GM18499 (cell line): ENCODE measurements at regions not wholly inside any gene's neighbourhood (a gene's known extent, or its start where the extent isn't known, plus 50 kb on each side); places are given as distances from the start of the nearest gene placed in this dataset.

Experiments used
- ATAC-seq: cut with Tn5 transposase; IDR thresholded peaks from one replicate; pipeline ENCODE4 v1.9.1; 2021; ENCODE audit warnings: moderate number of reproducible peaks; ENCODE audit not compliant: insufficient read depth, unreplicated experiment

DNA sequence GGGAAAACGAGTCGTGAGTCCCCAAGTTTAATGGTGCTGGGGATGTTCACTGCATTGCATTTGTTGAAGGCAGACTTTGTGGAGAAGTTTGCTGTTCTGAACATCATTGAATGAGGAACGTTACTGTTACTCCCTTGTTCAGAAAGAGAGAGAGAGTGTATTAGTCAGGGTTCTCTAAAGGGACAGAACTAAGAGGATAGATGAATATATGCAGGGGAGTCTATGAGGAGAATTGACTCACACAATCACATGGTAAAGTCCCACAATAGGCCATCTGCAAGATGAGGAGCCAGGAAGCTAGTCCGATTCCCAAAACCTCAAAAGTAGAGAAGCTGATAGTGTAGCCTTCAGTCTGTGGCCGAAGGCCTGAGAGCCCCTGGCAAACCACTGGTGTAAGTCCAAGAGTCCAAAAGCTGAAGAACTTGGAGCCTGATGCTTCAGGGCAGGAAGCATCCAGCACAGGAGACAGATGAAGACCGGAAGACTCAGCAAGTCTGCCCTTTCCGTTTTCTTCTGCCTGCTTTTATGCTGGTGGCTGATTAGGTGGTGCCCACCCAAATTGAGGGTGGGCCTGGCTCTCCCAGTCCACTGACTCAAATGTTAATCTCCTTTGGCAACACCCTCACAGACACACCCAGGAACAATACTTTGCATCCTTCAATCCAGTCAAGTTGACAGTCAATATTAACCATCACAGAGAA is 223.5 kb upstream of the PCSK2 start:
- no peak for ATAC-seq

DNA sequence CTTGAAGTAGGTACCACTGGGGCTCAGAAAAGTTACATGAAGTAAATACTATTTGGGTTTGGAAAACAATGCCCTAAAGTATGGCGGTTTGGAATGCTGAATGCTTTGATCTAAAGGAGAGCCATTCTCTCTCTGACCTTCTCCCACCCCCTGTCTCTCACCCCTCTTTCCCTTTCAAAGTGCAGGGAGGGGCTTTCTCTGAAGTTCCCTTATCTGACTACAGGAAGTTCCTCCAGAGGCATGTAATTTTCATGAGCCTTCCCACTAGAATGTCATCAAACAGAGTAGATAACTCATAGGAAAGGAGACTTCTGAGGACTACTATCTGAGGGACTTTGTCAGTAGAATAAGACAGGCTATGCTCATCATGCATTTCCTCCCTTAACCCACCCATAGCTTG is 216.7 kb upstream of the PCSK2 start:
- ATAC-seq: no peak

DNA sequence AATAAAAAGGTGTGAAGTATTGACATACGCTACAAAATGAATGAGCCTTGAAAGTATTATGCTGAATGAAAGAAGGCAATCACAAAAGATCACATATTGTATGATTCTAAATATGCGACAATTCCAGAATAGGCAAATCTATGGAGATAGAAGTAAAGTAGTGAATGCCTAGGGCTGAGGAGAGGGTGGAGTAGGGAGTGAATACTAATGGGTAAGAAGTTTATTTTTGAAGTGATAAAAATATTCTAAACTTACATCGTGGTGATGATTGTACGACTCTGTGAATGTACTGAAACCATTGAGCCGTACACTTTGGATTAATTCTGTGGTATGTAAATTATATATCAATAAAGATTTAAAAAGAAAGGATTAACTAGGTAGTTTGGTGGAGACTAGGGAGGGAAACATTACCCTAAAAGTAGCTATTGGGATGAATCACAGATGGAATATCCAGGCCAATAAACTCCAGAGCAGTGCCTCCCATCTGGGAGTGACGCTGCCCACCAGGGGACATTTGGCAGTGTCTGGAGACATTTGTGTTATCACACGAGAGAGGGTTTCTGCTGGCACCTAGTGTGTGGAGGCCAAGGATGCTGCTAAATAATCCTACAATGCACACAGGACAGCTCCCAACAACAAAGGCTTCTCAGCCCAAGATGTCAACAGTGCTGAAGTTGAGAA is 214.2 kb upstream of the PCSK2 start:
- ATAC-seq: no peak

DNA sequence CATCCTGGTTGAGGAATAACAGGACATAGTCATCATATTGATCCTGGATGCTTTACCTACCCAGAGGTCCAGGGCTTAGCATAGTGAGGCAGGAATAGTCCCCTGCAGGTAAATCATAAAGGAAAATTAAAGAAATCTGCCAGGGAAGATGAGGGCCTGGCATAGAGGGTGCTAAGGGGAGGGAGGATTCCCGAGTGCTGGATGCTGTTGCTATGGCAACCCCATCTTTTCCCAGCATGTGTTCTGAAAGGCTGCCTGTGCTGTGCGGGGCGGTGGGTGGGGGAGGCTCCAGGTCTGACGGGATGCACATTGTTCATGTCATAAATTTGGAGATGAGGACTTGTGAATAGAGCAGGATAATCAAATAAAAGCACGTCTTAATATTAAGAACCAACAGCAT is 212.6 kb upstream of the PCSK2 start:
- no peak for ATAC-seq

DNA sequence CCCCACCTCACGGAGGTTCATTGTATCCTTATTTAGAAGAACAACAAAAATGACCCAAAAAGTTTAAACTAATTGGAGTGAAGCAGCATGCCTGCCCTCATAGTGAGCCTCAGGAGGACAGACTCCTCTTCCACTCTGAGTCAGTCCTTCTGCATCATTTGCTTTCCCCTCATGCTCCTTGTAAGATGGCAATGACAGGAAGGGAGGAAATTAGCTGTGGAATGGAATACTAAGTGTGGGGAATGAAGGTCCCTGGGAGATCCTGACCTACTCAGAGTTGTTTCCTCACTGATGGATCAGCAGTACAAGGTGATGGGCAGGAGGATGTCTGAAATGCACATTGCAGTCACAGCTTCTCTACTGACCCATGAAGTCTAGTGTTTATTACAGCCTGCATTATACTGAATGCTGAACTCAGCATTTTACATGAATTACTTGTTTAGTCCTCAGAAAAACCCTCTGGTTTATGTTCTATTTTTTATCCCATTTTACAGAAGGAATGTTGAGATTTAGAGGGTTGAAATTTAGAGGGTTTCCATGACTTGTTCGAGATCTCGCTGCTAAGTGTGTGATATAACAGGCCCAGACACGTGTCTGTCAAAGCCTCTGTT is 212.0 kb upstream of the PCSK2 start:
- ATAC-seq: no peak

DNA sequence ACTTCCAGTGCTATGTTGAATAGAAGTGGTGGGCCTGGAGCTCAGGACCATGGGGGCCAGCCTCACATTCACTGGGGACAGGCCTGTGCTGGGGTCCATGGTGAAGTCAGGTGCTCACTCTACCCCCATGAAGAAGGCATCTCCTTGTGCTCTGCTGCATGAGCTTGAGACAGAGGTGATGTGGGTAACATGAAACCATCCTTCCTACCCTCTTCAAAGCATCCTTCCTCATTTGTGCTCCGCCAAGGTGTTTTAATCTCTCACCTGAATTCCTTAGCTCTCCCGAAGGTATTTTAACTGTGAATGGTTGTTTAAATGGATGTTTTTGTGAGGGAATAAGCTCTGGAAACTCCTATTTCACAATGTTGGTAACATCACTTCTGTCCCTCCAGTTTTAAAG is 209.6 kb upstream of the PCSK2 start:
- no peak for ATAC-seq

DNA sequence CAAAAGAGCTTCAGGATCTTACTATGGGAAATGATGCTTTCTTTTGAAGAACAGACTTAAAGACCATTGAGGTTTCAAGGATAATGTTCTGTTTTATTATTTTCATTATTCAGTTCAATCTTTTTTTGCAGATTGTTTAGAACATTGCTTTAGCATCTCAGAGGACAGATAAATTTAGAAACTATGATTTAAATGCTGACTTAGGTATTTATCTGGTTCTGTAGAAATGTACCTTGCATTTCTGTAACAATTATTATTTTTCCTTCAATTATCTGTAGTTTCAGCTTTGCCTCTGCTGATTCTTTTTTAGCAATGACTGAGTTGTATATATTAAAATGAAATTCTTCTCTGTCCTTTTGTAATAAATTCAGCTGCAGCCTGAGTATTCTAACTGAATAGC is 205.4 kb upstream of the PCSK2 start:
- ATAC-seq: no peak

DNA sequence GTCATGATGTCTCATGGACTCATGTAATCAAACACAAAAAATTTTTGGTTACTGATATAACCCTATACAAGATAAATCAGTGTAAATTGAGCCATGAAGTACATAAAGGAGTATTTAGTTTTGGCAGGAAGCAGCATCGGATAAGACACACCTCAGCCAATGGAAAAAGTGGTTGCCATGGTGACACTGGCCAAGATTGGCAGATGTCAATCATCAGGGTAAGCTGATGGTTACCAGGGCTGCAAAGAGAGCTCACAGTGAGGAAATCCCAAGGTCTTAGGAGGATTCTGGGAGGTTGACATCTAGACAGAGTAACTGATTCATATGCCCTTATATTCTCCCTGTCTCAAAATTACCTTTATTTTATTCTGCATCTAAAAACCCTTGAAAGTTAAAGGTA is 203.8 kb upstream of the PCSK2 start:
- no peak for ATAC-seq

DNA sequence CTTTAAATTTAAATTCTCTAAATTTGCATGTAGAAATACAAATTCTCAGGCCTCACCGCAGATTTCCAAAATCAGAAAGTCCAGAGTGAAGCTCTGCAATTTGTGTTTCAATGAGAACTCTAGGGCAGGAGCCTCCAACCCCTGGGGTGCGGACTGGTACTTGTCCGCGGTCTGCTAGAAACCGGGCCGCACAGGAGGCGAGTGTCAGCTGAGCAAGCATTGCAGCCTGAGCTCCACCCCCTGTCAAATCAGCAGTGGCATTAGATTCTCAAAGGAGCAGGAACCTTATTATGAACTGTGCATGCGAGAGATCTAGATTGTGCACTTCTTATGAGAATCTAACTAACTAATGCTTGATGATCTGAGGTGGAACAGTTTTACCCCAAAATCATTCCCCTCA is 203.0 kb upstream of the PCSK2 start:
- ATAC-seq: no peak

DNA sequence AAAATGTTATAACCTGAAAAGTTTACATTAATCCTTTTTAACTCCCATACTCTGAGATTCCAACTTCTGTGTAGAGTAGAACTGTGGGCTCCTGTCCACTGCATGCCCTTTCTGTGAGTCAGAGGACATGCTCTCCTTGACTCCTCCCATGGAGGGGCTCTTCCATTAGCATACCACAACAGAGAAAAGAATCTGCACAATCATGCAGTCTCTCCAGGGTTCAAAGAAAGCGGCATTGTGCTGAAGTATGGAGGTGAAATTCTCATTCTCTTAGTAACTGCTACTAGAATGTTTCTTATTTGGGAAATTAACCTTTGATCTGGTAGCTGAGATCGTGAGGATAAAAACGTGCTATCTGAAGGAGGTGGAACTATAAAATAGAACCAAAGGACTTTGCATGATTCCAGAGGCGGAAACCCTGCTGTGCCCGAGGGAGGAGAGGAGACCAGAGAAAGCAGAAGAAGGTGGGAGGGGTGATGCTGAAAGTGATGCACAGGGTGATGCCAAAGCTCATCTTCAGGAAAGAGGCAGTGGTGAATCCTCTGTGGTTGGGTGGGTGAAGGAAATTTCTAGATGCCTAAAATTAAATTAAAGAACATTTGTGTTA is 202.2 kb upstream of the PCSK2 start:
- no peak for ATAC-seq

DNA sequence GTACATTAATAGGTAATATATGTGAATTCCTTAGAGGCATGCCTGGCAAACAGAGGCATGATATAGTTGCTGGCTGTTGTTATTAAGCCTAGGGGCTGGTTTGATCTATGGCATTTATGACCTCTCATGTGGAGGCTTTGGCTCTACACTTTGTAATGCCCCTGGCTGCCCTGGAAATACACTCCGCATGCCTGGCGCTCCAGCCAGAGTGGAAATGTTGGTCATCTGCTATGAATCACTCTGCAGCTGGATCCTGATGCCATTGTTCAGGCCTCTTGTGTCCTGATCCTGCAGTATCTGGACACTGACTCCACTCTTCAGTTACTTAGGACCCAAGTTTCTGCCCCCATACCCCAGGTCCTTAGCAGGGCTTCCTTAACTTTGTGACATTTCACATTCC is 200.5 kb upstream of the PCSK2 start:
- ATAC-seq: no peak

DNA sequence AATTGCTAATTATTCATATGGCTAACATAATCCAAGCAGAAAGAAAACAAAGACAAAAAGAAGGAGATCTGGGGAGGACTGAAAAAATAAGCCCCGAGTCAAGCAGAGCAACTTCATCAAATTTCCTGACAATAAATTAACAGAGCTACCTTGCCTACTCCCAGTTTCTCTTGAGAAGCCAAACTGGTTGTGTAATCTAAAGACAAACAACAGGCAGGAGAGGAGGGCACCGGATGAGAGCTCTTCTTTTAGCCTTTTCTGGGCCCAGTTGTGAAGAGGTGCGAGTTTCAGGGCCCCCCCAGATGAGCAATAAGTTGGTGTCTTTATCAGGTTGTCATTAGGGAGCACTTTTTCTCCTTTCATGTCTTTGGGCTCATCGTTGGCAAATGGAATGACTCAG is 197.1 kb upstream of the PCSK2 start:
- ATAC-seq: no peak

DNA sequence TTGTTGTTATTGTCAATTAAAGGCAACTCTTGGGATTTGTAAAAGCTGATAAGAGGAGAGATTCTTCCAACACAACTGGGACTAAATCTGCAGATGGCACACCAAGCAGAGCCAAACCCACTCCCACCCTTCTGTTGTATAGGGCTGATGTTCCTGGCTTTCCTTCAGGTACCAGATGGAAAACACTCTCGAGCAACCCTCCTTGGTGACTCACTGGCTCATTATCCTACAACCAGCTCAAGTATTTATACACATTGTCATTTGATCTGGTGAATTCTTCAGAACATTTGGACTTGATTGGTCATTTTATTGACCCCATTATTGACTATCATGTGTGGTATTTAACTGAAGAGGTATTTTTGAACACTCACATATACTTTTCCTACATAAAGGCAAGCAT is 190.3 kb upstream of the PCSK2 start:
- ATAC-seq: no peak

DNA sequence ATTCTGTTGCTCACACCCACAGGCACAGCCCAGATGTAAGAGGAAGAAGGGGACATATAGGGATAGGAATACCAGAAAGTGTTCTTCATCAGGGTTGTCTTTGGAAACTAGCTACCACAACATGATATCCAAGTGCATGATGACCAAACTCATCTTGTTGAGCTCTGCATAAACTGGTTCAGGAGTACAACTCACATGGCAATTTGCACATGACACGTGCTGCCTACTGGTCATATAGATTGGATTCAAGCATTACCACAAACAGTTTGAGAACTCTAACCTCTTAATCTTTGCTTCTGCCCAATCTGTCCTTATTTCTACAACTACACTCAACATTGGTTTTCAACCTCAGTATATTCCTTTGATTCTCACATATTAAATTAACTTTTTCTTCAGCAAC is 184.7 kb upstream of the PCSK2 start:
- no peak for ATAC-seq

DNA sequence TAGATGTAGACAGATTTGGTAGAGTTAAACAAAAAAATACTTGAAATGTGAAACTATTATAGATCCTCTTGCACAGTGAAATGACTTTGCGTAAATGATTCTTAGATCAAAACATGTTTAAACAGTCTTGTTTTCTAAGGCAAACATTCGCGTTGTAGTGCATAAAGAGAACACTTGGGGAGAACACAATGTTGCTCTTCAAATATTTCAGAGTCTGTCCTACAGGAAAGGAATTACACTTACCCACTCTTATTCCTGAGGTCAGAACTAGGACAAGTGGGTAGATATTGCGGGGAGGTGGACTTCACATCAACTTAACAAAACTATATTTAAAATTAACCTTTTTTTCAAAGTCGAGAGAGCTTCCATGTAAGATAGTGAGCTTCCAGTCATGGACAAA is 183.5 kb upstream of the PCSK2 start:
- no peak for ATAC-seq

DNA sequence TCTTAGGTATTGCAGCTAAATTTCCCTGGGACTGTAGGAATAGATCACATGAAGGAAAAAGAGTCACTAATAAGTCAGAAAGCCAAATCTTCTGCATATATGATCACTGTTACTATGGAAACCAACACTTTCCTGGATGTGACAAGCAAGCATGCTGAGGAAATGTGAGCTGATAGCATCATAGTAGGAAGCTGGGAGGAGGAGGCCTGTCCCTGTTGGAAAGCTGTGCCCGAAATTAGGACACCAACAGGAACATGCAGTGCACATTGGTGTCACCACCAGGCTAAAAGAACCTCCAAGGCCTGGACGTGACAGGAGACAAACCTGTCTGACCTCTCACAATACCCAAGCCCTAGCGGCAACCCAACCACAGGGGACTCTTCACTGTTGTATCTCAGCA is 181.9 kb upstream of the PCSK2 start:
- ATAC-seq: no peak

DNA sequence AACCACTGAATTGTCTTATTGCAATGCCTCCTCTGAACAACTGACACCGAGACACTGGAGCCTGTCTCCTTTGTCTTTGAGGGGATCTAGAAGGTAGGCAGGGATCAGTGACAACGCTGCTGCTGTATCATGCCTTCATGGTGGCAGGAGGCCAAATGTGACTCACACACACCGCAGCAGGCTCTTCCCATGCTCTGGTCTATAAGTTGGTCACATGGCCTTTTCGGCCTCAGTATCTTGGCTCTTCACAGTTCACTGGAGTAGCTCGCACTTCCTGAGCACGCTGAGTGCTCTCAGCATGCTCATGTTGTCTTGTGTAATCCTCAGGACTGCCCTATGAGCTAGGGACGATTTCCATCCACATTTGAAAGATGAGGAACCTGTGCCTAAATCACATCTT is 167.4 kb upstream of the PCSK2 start:
- ATAC-seq: no peak

DNA sequence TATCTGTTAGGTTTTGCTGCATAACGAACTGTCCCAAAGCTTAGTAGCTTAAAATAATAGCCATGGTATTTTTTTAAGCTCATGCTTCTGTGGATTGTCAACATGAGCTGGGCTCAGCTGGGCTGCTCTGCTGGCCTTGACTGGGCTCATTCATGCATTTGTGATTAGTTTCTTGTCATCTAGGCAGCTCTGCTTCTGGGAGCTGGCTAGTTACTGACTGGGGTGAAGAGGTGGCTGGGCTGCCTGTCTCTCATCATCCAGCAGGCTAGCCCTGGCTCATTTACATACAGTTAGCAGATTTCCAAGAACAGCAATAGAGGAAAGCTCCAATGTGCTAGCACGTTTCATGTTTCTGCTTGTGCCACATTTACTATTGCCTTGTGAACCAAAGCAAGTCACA is 165.1 kb upstream of the PCSK2 start:
- no peak for ATAC-seq

DNA sequence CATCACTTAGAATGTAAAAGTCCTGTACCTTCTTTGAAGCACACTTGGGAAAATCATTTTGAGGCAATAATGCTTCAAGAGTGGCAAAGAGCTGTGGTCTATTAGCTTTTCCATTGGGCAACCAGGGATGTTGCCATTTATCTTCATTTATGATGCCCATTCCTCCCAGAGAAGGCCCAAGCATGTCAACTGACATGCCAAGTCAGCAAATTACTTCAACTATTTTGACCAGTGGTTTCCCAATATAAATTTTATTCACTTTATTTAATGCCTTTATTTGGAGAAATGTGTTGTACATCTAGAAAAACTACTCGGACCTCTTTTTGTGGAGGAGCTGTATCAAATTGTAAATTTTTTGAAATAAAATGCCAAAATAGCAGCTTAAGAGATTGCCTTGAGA is 164.1 kb upstream of the PCSK2 start:
- ATAC-seq: no peak

DNA sequence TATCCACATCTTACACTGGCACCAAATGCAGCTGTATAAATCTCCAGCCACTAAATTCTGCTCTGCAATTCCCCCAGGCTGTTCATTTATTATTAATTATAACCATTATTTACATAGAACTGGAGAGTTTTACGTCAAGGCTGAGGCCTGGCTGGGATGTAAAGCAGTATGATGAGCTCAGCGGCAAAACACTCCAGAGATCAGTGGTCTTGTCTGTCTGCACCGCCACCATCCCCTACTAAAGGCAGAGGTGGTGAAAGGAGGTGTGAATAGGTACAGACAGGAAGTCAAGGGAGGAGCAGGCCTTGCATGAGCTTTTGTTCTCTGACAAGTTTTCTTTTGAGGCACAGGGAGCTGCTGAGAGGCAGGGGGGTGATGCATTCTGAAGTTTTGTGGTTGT is 159.9 kb upstream of the PCSK2 start:
- ATAC-seq: no peak

DNA sequence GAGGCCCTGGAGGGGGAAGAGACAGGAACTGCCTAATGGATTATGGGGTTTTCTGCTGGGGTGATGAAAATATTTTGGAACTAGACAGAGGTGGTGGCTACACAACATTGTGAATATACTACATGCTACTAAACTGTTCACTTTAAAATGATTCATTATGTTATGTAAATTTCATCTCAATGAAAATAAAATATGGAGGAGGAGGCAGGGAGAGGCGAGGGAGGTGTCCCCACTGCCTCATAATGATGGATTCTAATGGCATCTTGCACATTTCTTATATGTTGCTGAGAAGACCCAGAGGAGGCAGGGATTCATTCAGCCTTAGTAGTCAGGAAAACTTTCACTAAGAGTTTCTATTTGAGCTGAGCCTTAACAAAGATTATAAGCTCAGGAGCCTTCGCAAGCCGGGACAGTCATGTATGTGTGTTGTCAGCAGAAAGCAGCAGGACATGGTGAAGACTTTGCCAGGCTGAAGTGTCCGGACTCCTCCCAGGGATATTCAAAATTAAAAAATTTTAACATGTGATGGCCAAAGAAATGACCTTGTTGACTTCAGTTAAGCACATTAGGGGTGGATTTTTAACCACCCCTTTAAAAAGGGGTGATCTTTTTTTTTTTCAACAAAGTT is 158.6 kb upstream of the PCSK2 start:
- ATAC-seq: no peak
